NCI-H1048 (cell line): ENCODE measurements at regions not wholly inside any gene's neighbourhood (a gene's known extent, or its start where the extent isn't known, plus 50 kb on each side); places are given as distances from the start of the nearest gene placed in this dataset.

Experiments used
- DNase-seq: peaks from one replicate; lab custom pipeline; 2025; lab: John Stamatoyannopoulos, UW

DNA sequence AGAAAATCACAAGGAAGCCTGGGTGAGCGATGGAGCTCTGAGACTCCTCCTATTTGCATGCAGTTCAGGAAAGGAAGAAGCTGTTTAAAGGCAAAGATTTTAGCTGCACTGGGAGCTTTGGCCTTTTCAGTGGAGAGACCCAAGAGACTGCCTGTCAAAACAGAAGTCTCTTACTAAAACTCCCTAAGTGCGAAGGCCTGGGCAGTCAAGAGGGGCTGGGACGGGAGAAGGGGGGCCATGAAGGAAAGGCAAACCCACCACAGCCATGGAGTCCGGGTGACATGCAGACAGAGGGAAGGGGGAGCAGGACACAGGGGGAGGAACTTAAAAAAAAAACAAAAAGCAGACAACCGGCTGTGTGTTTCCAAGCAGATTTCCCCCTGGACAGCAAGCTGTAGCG, 537.6 kb upstream of the NOX3 start:
- DNase-seq = no peak

DNA sequence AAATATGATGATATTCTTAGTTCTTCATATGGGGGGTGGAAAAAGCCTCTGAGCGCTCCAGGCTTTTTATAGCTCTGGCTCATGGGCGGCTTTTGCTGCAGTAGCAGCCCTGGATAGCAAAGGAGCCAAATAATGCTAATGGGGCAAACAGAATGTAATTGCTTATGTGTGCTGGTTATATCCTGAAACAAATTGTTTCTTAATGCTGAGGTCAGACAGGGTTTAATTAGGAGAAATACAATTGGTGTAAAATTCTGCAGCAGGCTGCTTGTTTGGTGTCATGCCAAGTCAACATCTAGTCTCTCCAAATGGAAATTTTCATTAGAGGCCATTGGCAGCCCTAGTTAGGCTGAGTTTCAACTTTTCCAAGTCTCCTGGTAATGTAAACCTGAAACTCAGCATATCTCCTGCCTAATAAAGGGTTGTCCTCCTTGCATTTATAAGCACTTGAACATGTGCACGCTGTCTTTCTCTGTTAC, 530.1 kb upstream of the NOX3 start:
- no peak for DNase-seq

DNA sequence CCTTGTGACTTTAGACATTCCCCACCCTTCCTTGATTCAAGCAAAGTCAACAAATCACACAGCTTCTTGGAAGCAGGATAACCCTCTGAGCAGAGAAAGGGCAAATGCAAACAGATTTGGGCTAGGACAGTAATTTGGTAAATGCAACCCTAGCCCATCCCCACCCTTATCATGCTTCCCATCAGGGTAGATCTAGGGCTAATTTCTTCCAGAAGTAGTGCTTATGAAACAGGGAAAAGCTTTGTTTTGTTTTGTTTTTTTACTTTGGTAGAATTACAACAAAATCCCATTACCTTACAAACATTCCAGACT, 525.1 kb upstream of the NOX3 start:
- DNase-seq = no peak

DNA sequence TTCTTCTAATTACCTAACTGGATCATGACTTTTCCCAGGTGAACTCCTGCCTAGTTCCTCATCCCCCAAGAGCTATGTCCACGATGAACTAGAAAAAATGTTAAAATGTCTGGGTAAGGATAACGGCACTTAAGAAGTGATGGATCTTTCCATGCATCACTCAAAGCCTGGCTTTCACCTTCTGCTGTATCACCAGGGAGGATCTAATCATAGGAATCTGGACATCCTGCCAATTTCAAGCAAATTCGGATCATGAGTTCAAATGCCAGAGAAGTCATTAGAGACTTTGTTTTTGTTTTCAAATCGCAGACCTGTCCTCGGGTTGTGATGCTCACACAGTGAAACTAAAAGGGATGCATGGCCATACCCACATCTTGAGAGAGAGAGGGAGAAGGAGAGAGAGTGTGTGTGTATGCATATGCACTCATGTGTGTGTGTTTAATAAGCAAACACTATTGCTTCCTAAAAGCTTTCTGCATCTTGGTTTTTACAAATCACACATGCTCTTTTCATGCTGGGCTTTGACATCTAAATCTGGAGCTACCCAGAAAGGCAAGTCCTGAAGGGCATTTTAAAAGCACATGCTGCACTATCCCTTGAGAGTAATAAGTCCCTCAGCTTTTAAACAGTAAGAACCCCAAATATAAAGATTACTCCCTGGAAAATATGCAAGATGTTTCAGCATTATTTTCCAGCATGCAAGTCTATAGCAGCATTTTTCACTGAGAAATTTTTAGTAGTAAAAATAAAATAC, 524.6 kb upstream of the NOX3 start:
- no peak for DNase-seq

DNA sequence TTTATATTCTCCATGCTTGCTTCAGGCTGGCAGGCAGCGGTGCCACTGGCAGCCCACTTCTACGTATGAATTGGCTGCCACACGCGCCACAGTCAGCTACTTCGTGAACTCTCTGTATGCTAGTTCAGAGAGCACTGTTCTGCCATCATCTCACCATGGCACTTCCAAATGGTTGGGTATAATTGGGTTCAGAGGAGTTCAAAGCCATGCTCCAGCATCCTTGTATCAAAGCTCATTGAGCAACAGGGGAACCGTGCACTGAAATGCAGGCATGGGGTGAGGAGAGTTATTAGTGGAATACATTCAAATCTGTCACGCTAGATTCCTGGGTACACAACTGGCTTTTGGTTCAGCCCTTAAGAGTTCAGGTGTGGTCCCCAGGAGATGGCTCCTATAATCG, 519.9 kb upstream of the NOX3 start:
- DNase-seq = no peak

DNA sequence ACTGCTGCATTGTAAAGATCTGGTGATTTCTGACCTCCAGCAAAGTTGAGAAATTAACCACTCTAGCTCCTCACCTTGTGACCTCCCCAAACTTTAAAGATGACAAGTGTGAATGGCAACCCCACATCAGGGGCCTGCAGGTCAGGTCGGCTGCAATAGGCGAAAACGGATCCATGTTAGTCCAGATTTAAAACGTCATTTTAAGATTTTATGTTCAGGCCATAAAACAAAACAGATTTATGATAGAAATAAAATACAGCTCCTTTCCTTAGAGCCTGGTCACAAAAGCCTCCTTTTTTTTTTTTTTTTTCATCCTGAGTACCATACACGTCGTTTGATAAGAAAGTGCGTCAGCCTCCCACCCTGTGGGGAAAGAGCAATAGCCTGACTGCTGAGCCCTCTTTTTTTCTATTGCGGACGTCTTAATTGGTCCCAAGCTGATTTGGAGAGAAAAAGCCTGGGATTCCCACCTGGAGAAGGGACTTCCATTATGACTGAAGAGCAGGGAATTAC, 519.2 kb upstream of the NOX3 start:
- DNase-seq = no peak

DNA sequence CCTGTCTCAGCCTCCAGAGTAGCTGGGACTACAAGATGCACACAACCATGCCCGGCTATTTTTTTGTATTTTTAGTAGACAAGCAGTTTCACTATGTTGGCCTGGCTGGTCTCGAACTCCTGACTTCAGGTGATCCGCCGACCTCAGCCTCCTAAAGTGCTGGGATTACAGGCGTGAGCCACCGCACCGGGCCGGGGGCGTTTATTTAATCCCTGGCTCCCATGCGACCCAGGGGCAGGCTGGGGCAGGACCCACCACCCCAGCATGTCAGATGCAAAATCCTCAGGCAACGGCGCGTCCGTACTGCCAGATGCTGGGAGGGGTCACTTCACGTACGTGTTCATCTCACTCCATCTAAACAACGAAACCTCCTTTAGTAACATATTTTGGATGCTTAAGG, 518.7 kb upstream of the NOX3 start:
- no peak for DNase-seq

DNA sequence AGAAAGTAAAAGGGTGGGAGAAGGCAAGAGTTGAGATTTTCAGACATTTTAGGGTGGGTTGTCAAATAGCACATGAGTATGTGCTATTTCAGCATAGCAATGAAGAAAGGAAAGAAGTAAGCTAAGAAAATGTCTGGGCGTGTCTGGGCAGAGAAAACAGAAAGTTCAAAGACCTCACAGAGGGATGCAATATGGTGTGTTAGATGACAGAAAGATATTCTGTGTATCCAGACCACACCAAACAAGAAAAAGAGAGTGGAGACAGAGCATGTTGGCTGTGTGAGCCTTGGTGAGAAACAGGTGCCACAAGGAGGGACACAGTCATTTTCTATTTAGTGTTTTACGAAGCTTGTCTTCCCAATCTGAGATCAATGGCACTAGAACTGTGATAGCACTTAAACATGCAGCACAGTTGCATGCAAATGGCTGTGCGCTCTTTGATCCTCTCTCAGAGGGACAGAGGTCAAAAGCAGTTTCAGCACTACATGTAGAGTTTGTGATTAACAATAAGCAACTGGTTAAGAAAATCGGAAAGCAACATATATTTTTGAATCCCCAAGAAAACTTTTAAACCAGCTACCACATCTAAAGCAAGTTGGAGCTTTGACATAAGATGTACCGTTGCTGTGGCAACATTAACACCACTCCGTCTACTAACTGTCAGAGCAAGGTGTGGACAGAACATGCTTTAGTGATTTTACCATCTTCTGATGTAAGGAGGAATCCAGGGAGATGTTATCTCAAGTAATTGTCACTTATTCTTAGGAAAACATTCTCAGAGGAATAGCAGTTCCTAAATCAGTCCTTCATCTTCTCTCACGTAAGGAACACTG, 515.5 kb upstream of the NOX3 start:
- no peak for DNase-seq

DNA sequence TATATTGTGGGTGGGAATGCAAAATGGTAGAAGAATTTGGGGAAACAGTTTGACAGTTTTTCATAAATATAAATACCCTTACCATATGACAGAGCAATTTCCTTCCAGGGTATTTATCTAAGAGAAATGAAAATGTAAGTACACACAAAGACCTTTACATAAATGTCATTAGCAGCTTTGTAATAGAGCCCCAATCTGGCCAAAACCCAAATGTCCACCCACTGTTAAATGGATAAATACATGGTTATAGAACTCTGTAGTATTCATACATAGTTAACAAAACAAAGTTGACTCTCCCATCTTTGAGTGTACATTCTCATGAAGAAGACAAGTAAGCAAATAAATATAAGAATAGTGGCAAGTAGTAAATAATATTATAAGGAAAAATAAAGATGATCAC, 514.8 kb upstream of the NOX3 start:
- DNase-seq = no peak

DNA sequence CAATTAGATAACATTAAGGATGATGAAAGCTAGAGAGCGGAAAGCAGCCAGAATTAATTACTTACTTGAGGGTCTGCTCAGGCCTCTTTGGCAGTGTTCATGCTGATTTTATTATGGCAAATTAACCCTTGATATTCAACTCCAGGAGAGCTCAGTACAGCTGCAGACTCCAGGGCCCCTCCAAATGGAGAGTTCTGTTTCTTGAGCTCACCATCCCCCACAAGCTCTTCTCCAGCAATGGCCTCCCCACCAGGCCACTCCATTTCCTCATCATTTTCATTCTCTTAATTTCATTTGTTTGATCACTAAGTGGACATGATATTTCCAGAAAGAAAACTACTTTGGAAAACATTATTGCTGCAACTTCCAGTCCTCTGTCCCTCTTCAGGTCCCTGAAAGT, 513.3 kb upstream of the NOX3 start:
- DNase-seq = no peak

DNA sequence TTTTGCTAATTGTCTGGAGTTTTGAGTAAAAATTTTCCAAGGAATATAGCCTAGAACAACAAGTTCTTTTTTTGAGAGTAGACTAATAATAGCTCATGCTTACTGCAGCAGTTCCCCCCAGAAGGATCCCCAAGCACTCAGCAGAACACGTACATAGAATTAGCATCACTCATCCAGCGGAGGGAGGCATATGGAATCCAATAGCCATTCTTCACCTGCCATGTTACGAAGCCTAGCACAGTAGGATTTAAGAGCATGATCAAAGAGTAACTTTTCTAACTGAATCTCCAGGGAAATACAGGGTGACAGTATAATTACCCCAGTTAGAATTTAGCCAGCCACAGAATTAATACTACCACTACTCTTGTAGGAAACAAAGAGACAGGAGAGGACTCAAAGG, 511.7 kb upstream of the NOX3 start:
- DNase-seq = no peak

DNA sequence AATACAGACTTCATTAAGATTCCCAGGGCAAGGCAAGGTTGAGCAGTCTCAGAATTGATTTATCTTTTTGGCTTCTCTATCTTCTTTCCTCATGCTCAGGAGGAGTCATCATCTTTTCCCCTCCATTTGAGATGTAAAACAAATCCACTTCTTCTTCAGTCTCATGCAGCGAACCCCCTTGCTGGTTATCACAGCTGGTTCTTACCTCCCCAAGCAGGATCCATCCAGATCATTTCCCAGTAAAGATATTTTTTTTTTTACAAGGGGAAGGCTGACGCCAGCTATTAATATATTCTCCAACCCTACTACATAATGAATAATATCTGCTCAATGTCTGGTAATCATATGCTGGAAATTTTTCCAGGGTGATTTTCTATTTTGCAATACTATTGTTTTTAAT, 508.9 kb upstream of the NOX3 start:
- DNase-seq = no peak

DNA sequence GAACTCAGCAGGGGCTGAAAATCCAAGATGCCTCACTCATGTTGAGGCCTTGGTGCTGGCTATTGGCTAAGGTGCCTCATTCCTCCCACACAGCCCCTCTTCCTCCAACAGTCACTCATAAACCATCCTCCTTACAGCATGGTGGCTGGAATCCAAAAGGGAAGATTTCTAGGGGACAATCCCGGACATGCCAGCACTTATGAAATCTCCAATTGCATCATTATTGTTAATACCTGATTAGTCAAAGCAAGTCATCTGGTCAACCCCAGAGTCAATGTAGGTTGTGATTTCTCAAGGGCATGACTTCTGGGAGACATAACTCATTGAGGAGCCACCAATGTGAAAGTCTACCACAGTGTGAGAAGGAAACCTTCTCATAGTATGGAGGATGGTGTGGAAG, 506.6 kb upstream of the NOX3 start:
- no peak for DNase-seq

DNA sequence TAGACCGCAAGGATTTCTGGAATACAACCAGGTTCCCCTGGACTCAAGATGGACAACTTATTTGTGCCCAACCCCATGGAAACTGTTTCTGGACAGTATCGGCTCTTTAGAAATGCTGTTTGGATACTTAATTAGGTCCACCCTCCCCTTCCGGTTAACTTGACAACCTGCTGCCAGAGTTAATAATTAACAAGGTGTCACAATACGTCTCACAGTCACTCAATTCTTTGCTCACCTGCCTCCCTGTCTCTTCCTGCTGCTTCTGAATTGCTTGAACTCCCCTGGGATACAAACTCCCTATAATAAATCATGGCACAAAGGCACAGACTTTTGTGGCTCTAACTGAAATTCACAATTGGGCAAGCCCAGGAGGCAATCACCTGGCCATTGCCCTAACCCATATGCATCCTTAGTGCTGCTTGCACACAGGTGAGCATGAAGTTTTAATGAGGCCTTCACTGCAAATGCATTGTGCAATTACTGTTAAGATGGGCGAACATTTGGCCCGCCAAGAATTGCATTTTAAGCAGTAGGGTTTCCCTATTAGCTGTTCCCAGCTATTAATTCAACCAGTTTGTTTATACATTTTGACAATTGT, 504.4 kb upstream of the NOX3 start:
- DNase-seq = no peak

DNA sequence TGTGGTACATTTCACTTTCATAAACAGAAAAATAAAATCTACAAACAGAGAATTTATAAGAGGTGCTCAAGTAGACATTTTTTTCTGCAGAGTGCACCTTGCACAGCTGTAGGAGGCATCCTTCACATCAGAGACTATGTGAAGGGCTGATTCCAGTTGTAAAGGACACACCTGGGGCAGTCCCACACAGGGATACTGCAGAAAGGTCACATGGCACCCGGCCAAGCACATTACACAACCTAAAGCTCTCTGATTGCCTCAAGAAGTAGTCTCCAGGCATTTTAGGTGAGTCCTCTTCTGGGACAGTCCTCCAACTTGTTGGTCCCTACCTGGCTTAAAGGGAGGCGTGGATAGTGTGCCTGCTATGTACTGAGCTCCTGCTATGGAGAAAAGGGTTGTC, 502.9 kb upstream of the NOX3 start:
- no peak for DNase-seq

DNA sequence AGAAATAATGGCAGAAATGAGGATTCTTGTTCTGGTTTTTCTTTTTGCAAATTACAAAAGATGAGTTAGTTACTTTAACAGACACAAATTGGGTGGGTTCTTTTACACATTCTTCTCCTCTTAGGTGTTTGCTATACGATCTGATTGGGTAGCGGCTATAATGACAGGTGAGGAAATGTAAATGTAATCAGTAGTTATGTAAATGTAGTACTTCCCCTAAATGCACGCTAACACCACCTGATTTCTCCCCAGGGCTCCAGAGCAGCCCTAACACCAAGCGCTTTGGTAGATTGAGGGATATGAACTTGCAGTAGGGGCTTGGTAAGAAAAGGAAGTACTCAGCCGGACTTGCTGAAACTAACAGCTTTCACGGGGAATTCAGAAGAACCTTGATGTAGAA, 499.4 kb upstream of the NOX3 start:
- no peak for DNase-seq

DNA sequence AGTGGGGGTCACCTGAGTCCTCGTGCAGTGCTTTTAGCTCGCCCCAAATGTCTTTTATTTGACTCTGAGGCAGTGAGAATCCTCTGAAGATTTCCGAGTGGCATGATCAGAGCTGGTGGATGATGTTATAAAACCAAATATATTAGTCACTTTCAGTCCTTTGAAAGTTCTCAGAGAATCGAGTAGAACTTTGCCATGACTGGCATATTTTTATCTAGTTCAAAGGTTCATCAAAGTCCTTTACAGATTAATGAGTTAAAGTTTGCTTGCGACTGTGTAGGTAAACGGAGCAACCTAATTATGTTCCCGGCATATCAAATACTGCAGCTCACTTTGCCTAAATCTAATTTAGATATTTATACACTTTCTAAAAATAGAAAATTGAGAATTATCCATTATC, 498.5 kb upstream of the NOX3 start:
- DNase-seq = no peak

DNA sequence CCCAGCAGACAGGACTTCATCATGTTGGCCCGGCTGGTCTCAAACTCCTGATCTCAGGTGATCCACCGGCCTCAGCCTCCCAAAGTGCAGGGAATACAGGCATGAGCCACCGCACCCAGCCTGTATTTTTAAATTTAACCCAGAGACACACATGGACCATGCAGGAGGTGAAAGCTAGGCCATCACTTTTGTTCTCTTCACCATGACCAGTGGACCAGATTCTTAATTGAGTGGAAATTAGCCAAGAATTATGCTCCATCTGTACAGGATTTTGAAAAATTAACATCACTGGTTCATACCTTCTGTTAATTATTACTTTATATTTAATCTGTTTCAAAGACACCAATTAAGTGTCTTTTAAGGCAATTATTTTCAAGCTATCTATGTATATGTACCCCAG, 493.6 kb upstream of the NOX3 start:
- no peak for DNase-seq

DNA sequence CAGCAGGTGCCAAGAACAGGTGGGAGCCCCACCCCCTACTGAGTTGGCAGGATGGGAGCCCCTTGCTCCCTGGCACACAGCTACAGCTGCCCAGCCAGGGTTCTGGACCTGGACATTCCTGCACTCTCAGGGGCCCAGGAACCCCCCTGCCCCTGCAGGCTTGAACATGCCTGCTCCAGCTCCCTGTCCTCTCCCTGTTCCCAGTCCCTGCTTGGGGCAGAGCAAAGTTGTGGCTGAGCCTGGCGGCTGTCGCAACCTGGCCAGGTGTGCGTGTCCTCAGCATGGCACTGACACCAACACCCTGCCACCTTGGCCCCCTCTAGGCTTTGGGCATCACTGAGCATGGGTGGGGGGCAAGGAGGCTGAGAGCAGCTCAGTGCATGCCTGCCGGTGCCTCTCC, 491.2 kb upstream of the NOX3 start:
- DNase-seq = no peak

DNA sequence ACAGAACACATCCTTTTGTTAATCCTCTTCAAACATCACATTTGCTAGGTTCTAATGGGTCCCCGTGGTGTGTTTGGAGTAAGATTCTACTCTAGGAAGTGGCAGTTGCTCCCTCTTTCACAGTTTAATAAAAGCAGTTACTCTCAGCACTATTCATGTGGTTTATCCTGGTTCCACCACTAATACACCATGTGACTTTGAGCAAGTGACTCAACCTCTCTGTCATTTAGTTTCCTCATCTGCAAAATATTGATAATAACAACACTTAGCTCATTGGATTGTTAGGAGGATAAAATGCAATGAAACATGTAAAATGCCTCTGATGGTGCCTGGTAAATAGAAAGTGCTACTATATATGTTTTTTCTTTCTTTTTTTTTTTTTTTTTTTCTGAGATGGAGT, 488.0 kb upstream of the NOX3 start:
- DNase-seq = no peak

DNA sequence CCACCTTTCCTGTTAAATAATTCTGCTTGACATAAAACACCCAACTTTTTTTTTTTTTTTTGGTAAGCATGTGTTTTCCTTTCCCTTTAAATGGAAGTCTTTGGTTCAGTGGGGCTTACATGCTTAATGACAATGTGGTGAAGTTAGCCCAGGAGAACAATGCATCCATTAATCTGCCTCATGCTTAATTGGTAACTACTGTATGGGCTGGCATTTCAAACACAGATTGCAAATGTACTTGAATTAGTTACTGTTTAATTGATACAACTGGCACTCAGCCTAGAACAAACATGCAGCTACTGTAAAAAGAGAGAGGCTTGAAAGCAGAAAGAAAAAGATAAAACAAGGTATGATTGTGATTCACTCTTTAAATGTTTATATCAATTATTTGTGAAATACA, 483.6 kb upstream of the NOX3 start:
- no peak for DNase-seq

DNA sequence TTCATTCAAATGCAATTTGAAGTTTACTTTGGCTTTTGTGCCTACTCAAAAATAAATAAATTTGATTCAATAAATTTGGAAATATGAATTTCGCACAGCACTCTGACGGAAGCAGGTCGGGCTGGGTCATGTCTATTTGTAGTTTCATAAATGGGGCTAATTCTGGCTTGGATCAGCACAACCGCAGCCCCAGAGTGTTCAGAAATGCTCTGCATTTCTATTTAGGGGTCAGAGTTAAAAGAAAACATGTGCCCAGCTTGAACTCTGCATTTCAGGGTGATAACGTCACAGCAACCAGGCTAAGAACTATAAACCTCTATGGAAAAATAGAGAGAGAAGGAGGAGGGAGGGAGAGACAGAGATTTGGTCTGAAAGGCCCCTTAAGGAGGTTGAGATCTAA, 480.9 kb upstream of the NOX3 start:
- no peak for DNase-seq

DNA sequence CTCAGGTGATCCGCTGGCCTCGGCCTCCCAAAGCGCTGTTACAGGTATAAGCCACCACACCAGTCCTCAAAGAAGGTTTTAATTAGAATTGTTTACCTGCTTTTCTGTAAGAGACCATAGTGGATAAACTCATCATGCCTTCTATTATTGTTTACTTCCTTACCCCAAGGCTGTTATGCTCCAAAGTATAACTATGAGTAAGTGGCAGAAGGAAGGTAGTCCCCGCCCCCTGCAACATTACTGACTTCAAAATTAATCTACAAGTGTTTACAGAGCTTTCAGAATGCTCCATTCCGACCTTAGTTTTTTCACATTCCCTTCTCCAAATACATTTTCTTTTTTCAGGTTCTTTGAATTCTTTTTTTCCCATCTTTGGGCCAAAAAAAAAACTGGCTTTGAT, 480.5 kb upstream of the NOX3 start:
- DNase-seq = no peak
